ENCODE measurements at regions not wholly inside any gene's neighbourhood (a gene's known extent, or its start where the extent isn't known, plus 50 kb on each side); places are given as distances from the start of the nearest gene placed in this dataset.

DNA sequence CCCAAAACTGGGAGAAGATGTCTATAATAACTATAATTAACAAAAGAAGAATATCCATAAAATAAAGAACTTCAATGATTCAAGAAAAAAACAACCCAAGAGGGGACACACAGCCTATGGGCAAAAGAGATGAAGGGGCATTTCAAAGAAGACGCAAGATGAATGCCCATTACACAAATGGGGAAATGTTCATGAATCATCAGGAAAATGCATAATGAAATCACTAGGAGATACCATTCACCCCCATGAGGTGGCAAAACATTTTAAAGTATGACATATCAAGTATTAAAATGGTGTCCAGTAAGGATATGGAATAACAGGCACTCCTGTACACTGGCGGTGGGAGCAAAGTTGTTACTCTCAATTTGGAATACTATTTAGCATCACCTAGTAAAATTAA, 183.3 kb downstream of the TXNL1 start:
- H4K20me1 ChIP-seq (ENCODE audit: control insufficient read depth, extremely low read depth, insufficient read depth, low read length): no peaks in the 10 kb centered on the region
- H3K36me3 ChIP-seq (ENCODE audit: control insufficient read depth, insufficient read depth, low read length): no peaks in the 10 kb centered on the region
- no peaks in the 10 kb centered on the region for H3K4me1 ChIP-seq (ENCODE audit: control insufficient read depth, extremely low read depth, insufficient read depth, low read length)
- no peak for DNase-seq (ENCODE audit: low read depth in 2 of 2)
- H3K9ac ChIP-seq (ENCODE audit: insufficient read depth, low read length): no peak overlapping the region
- no peaks in the 10 kb centered on the region for H3K9me3 ChIP-seq (ENCODE audit: control insufficient read depth, insufficient read depth, low read depth, low read length)
- no peak overlapping the region for H3K27ac ChIP-seq (ENCODE audit: insufficient read depth, low read length)
- H3K79me2 ChIP-seq (ENCODE audit: control insufficient read depth, insufficient read depth, low read length): no peaks in the 10 kb centered on the region
- TF ChIP-seq CTCF (conservative IDR thresholded peaks at IDR 0.05 in 1 of 2, IDR thresholded peaks at IDR 0.05 in 1 of 2; ENCODE audit: low read depth in 1 of 2, low read length in 2 of 2): no peak
- no peak for TF ChIP-seq EZH2 (IDR thresholded peaks at IDR 0.05; ENCODE audit: low read length, missing control alignments)
- H3K27me3 ChIP-seq (ENCODE audit: control insufficient read depth, insufficient read depth, low read length): no peaks in the 10 kb centered on the region
- H3K4me2 ChIP-seq (ENCODE audit: extremely low read depth, insufficient read depth, low read length): no peak overlapping the region
- no peak overlapping the region for H2AFZ ChIP-seq (ENCODE audit: low read length)
- H3K4me3 ChIP-seq (replicated peaks in 1 of 4; ENCODE audit: control extremely low read depth in 1 of 4, insufficient read depth in 1 of 4, low read depth in 3 of 4, low read length in 4 of 4): no peak overlapping the region

DNA sequence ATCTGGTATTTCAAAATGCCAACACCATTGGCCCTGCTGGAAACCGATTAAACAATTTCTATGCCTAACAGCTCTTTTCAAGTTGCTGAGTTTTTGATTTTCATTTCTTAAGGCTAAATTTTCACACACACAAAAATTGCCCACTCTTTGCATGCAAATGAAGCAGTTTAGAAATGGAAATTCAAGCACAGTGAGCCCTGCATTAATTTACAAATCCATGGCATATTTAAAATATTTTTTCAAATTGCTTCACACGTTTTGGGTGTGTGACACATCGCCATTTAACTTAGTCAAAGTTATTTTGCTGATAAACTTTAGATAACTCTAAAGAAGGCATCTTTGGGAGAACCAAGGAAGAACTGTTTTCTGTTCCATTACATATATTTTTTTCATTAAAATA, 184.8 kb downstream of the TXNL1 start:
- DNase-seq (ENCODE audit: low read depth in 2 of 2): no peak

GRCh38 chr18:56451188-56451587, 187.2 kb downstream of the TXNL1 start:
- DNase-seq (ENCODE audit: low read depth in 2 of 2): peak in 1 of 2 donors; percentile 29
- no peak for TF ChIP-seq CTCF (conservative IDR thresholded peaks at IDR 0.05 in 1 of 2, IDR thresholded peaks at IDR 0.05 in 1 of 2; ENCODE audit: low read depth in 1 of 2, low read length in 2 of 2)
- no peak for TF ChIP-seq EZH2 (IDR thresholded peaks at IDR 0.05; ENCODE audit: low read length, missing control alignments)
- H3K27ac ChIP-seq (ENCODE audit: insufficient read depth, low read length): no peak overlapping the region
- H3K9me3 ChIP-seq (ENCODE audit: control insufficient read depth, insufficient read depth, low read depth, low read length): no peaks in the 10 kb centered on the region
- no peak overlapping the region for H2AFZ ChIP-seq (ENCODE audit: low read length)
- no peaks in the 10 kb centered on the region for H3K36me3 ChIP-seq (ENCODE audit: control insufficient read depth, insufficient read depth, low read length)
- no peaks in the 10 kb centered on the region for H3K79me2 ChIP-seq (ENCODE audit: control insufficient read depth, insufficient read depth, low read length)
- no peak overlapping the region for H3K4me3 ChIP-seq (replicated peaks in 1 of 4; ENCODE audit: control extremely low read depth in 1 of 4, insufficient read depth in 1 of 4, low read depth in 3 of 4, low read length in 4 of 4)
- H3K9ac ChIP-seq (ENCODE audit: insufficient read depth, low read length): no peak overlapping the region
- H4K20me1 ChIP-seq (ENCODE audit: control insufficient read depth, extremely low read depth, insufficient read depth, low read length): no peaks in the 10 kb centered on the region
- no peaks in the 10 kb centered on the region for H3K27me3 ChIP-seq (ENCODE audit: control insufficient read depth, insufficient read depth, low read length)
- no peaks in the 10 kb centered on the region for H3K4me1 ChIP-seq (ENCODE audit: control insufficient read depth, extremely low read depth, insufficient read depth, low read length)
- no peak overlapping the region for H3K4me2 ChIP-seq (ENCODE audit: extremely low read depth, insufficient read depth, low read length)

More for the DNA sequence above, 184.8 kb downstream of the TXNL1 start:
- H2AFZ ChIP-seq (ENCODE audit: low read length): no peak overlapping the region
- no peak for TF ChIP-seq CTCF (conservative IDR thresholded peaks at IDR 0.05 in 1 of 2, IDR thresholded peaks at IDR 0.05 in 1 of 2; ENCODE audit: low read depth in 1 of 2, low read length in 2 of 2)
- no peak for TF ChIP-seq EZH2 (IDR thresholded peaks at IDR 0.05; ENCODE audit: low read length, missing control alignments)
- H3K4me3 ChIP-seq (replicated peaks in 1 of 4; ENCODE audit: control extremely low read depth in 1 of 4, insufficient read depth in 1 of 4, low read depth in 3 of 4, low read length in 4 of 4): no peak overlapping the region
- no peaks in the 10 kb centered on the region for H3K79me2 ChIP-seq (ENCODE audit: control insufficient read depth, insufficient read depth, low read length)
- no peaks in the 10 kb centered on the region for H4K20me1 ChIP-seq (ENCODE audit: control insufficient read depth, extremely low read depth, insufficient read depth, low read length)
- H3K27me3 ChIP-seq (ENCODE audit: control insufficient read depth, insufficient read depth, low read length): no peaks in the 10 kb centered on the region
- H3K9ac ChIP-seq (ENCODE audit: insufficient read depth, low read length): no peak overlapping the region
- no peaks in the 10 kb centered on the region for H3K36me3 ChIP-seq (ENCODE audit: control insufficient read depth, insufficient read depth, low read length)
- no peaks in the 10 kb centered on the region for H3K9me3 ChIP-seq (ENCODE audit: control insufficient read depth, insufficient read depth, low read depth, low read length)
- H3K4me1 ChIP-seq (ENCODE audit: control insufficient read depth, extremely low read depth, insufficient read depth, low read length): no peaks in the 10 kb centered on the region
- no peak overlapping the region for H3K4me2 ChIP-seq (ENCODE audit: extremely low read depth, insufficient read depth, low read length)
- no peak overlapping the region for H3K27ac ChIP-seq (ENCODE audit: insufficient read depth, low read length)

Measured in fibroblast of lung (primary cell).